CD4-positive, CD25-positive, alpha-beta regulatory T cell (primary cell): ENCODE measurements at regions not wholly inside any gene's neighbourhood (a gene's known extent, or its start where the extent isn't known, plus 50 kb on each side); places are given as distances from the start of the nearest gene placed in this dataset.

Source experiments
- ATAC-seq, 2 donors: fragments of 150-1000 bp; cut with Tn5 transposase; one replicate each; pipeline ENCODE4 v1.10.0; 2021; ENCODE audit warnings: low read depth in 2 of 2, moderate number of reproducible peaks in 2 of 2, moderate library complexity in 1 of 2
- DNase-seq, 3 donors: peaks; one replicate each; pipeline versions ENCODE4 v3.0.0 to v3.0.0-alpha.2; 2012 to 2022; ENCODE audit warnings: mixed read lengths in 1 of 3
- H3K27ac ChIP-seq: one replicate; pipeline ENCODE4 v1.7.0; 2013; ENCODE audit warnings: mild to moderate bottlenecking, low read length; ENCODE audit not compliant: insufficient read depth, poor library complexity, severe bottlenecking
- H3K27me3 ChIP-seq: one replicate; pipeline ENCODE4 v1.7.0; 2013; ENCODE audit warnings: low read length; ENCODE audit not compliant: control insufficient read depth, insufficient read depth
- H3K36me3 ChIP-seq: one replicate; pipeline ENCODE4 v1.7.0; 2013; ENCODE audit warnings: mild to moderate bottlenecking, low read length, moderate library complexity; ENCODE audit not compliant: control insufficient read depth, insufficient read depth
- H3K4me1 ChIP-seq: 2 replicates; pipeline ENCODE4 v1.7.0; 2013; ENCODE audit warnings: mild to moderate bottlenecking, low read length; ENCODE audit not compliant: insufficient read depth, control insufficient read depth, poor library complexity, severe bottlenecking
- H3K4me3 ChIP-seq: one replicate; pipeline ENCODE4 v1.7.0; 2013; ENCODE audit warnings: low read depth, mild to moderate bottlenecking, low read length, moderate library complexity
- H3K9me3 ChIP-seq, 2 experiments: 1 replicate in 1 of 2; 2 replicates in 1 of 2; pipeline ENCODE4 v1.7.0; 2013; ENCODE audit warnings: low read length in 2 of 2, mild to moderate bottlenecking in 1 of 2, moderate library complexity in 1 of 2; ENCODE audit not compliant: control insufficient read depth in 2 of 2
- H3K27ac Mint-ChIP-seq, 3 donors: one replicate each; pipeline ENCODE4 v1.8.0; 2020 to 2022; ENCODE audit warnings: mild to moderate bottlenecking in 3 of 3, mixed read lengths in 3 of 3, moderate library complexity in 2 of 3
- H3K27me3 Mint-ChIP-seq: one replicate; pipeline ENCODE4 v1.8.0; 2022; ENCODE audit warnings: mild to moderate bottlenecking, mixed read lengths
- H3K36me3 Mint-ChIP-seq: one replicate; pipeline ENCODE4 v1.8.0; 2020; ENCODE audit warnings: mixed read lengths
- H3K4me1 Mint-ChIP-seq, 4 donors: one replicate each; pipeline ENCODE4 v1.8.0; 2020 to 2022; ENCODE audit warnings: mixed read lengths in 4 of 4, mild to moderate bottlenecking in 1 of 4
- H3K4me3 Mint-ChIP-seq, 4 donors: one replicate each; pipeline ENCODE4 v1.8.0; 2020 to 2022; ENCODE audit warnings: mild to moderate bottlenecking in 4 of 4, mixed read lengths in 4 of 4, moderate library complexity in 3 of 4
- H3K9me3 Mint-ChIP-seq, 7 donors: one replicate each; pipeline ENCODE4 v1.8.0; 2020 to 2022; ENCODE audit warnings: mixed read lengths in 7 of 7, mild to moderate bottlenecking in 3 of 7, moderate library complexity in 2 of 7

DNA sequence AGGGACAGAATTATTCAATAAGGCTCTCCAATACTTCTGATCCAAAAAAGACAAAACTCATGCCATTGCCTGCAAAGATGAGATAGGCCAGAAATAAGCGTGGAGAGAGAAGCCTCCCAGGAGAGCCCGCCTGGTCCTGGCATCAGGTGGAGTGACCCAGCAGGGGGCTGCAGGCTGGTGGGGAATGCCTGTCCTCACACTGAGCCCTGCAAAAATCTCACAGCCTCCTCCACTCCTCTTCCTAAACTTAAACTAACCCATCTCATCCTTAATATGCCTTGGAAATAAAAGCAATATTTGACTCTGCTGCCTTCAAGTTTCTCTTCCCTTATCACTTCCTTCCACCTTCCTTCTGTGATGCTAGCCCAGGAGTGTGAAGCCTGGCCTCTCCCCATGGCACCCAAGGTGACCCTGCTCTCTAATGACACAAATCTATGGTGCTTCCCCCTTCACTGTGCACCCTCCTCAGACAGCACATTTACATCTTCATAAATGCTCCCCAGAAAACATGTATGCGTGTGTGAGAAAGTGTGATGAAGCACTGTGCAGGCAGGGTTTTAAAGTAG, 218.4 kb downstream of the ANAPC1 start:
- Histone ChIP-seq H3K4me1 (peaks cover 16% of the 10 kb centered on the region), H3K36me3 (no peaks in the 10 kb centered on the region), H3K27me3 (no peaks in the 10 kb centered on the region), H3K9me3 (no peaks in the 10 kb centered on the region), H3K4me3 (no peak overlapping the region), H3K27ac (no peak overlapping the region)
- Mint-ChIP-seq H3K4me1 (peaks cover 3 to 20% (median 10%) of the 10 kb centered on the region in 4 donors), H3K9me3 (no peaks in the 10 kb centered on the region), H3K4me3 (no peak overlapping the region), H3K27me3 (no peaks in the 10 kb centered on the region), H3K36me3 (no peaks in the 10 kb centered on the region), H3K27ac (no peak overlapping the region)
- no peak for DNase-seq
- no peak for ATAC-seq

GRCh38 chr2:111666160-111666559, 217.8 kb downstream of the ANAPC1 start:
- no peaks in the 10 kb centered on the region for H3K27me3 ChIP-seq
- H3K27ac Mint-ChIP-seq: no peak overlapping the region
- DNase-seq (no peak), ATAC-seq (no peak)
- peaks cover 3 to 20% (median 10%) of the 10 kb centered on the region in 4 donors for H3K4me1 Mint-ChIP-seq
- H3K36me3 ChIP-seq: no peaks in the 10 kb centered on the region
- H3K27ac ChIP-seq: no peak overlapping the region
- no peaks in the 10 kb centered on the region for H3K9me3 ChIP-seq
- peaks cover 16% of the 10 kb centered on the region for H3K4me1 ChIP-seq
- H3K9me3 Mint-ChIP-seq: no peaks in the 10 kb centered on the region
- no peaks in the 10 kb centered on the region for H3K36me3 Mint-ChIP-seq
- no peak overlapping the region for H3K4me3 Mint-ChIP-seq
- no peaks in the 10 kb centered on the region for H3K27me3 Mint-ChIP-seq
- H3K4me3 ChIP-seq: no peak overlapping the region

DNA sequence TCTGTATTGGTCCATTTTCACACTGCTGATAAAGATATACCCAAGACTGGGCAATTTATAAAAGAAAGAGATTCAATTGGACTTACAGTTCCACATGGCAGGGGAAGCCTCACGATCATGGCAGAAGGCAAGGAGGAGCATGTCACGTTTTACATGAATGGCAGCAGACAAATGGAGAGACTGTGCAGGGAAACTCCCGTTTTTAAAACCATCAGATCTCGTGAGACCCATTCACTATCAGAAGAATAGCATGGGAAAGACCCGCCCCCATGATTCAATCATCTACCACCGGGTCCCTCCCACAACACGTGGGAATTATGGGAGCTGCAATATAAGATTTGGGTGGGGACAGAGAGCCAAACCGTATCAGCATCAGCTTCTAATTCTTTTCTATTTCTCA, 217.0 kb downstream of the ANAPC1 start:
- Histone ChIP-seq H3K27ac (no peak overlapping the region), H3K9me3 (no peaks in the 10 kb centered on the region), H3K27me3 (no peaks in the 10 kb centered on the region), H3K4me3 (no peak overlapping the region), H3K4me1 (peaks cover 12% of the 10 kb centered on the region), H3K36me3 (no peaks in the 10 kb centered on the region)
- H3K27ac Mint-ChIP-seq: no peak overlapping the region
- H3K36me3 Mint-ChIP-seq: no peaks in the 10 kb centered on the region
- ATAC-seq (no peak), DNase-seq (no peak)
- H3K4me1 Mint-ChIP-seq: peaks cover 0 to 15% (median 10%) of the 10 kb centered on the region in 4 donors
- H3K4me3 Mint-ChIP-seq: no peak overlapping the region
- H3K9me3 Mint-ChIP-seq: no peaks in the 10 kb centered on the region
- H3K27me3 Mint-ChIP-seq: no peaks in the 10 kb centered on the region

DNA sequence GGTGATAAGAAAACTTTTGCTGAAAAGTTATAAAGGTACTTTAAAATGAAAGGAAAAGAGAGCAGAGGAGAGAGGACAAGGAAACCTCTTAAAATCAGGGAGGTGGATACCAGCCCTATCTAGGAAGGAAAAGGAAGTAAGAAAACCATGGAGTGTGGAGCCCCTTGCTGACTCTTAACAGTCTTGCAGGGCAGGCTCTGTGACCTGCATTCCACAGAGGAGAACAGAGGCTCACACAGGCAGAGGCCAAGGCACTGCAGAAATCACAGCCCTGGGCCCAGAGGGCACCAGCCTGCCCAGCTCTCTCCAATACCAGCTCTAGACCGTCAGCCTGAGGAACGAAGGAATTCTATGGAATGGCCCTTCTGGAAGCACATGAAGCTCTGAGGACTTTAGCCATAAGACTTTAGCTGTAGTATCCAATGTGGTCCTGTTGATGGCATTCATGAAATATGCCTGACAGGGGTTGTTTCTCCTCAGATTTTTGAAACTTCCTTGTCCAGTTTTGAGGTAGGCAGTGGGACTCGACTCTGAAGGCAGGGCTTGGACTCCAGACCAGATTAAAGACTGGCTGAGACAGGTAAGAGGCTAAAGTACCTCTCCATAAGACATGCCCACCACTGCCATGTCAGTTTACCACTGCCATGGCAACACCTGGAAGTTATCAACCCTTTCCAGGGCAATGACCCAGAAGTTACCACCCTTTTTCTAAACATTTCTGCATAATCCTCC, 216.3 kb downstream of the ANAPC1 start:
- H3K27me3 ChIP-seq: no peaks in the 10 kb centered on the region
- Mint-ChIP-seq H3K27me3 (no peaks in the 10 kb centered on the region), H3K27ac (no peak overlapping the region), H3K4me3 (no peak overlapping the region), H3K4me1 (peaks cover 0 to 9% (median 4%) of the 10 kb centered on the region in 4 donors), H3K36me3 (no peaks in the 10 kb centered on the region), H3K9me3 (no peaks in the 10 kb centered on the region)
- DNase-seq (peak in 1 of 3 donors; percentile 40), ATAC-seq (no peak)
- H3K4me1 ChIP-seq: peaks cover 5% of the 10 kb centered on the region
- H3K4me3 ChIP-seq: no peak overlapping the region
- no peaks in the 10 kb centered on the region for H3K36me3 ChIP-seq
- H3K27ac ChIP-seq: no peak overlapping the region
- H3K9me3 ChIP-seq: no peaks in the 10 kb centered on the region

- Histone ChIP-seq H3K9me3 (no peaks in the 10 kb centered on the region), H3K4me1 (no peaks in the 10 kb centered on the region), H3K27me3 (no peaks in the 10 kb centered on the region), H3K27ac (no peak overlapping the region), H3K36me3 (no peaks in the 10 kb centered on the region), H3K4me3 (no peak overlapping the region)
- H3K36me3 Mint-ChIP-seq: no peaks in the 10 kb centered on the region
- no peaks in the 10 kb centered on the region for H3K27me3 Mint-ChIP-seq
- no peak overlapping the region for H3K4me3 Mint-ChIP-seq
- no peaks in the 10 kb centered on the region for H3K9me3 Mint-ChIP-seq
- DNase-seq (no peak), ATAC-seq (no peak)
- H3K27ac Mint-ChIP-seq: no peak overlapping the region
- H3K4me1 Mint-ChIP-seq: peaks cover 0 to 3% (median 2%) of the 10 kb centered on the region in 4 donors
Observed at GRCh38 chr2:111668274-111668616, 215.7 kb downstream of the ANAPC1 start.

DNA sequence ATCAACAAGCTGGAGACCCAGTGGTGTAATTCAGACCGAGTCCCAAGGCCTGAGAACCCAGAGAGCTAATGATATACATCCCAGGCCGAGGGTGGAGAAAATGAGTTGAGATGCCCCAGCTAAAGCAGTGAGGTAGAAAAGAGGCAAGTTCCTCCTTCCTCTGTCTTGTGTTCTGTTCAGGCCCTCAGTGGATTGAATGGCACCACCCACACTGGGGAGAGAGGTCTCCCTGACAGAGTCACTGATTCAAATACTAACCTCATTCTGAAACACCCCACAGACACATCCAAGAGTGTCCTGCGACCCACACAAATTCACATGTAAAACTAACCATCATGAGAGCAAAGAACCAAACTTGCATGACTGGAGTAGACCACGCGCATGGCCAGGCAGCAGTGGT, 215.3 kb downstream of the ANAPC1 start:
- no peak overlapping the region for H3K4me3 ChIP-seq
- DNase-seq (no peak), ATAC-seq (no peak)
- Mint-ChIP-seq H3K27me3 (no peaks in the 10 kb centered on the region), H3K9me3 (no peaks in the 10 kb centered on the region), H3K27ac (no peak overlapping the region), H3K36me3 (no peaks in the 10 kb centered on the region), H3K4me1 (no peaks in the 10 kb centered on the region), H3K4me3 (no peak overlapping the region)
- no peaks in the 10 kb centered on the region for H3K4me1 ChIP-seq
- H3K9me3 ChIP-seq: no peaks in the 10 kb centered on the region
- no peaks in the 10 kb centered on the region for H3K36me3 ChIP-seq
- H3K27me3 ChIP-seq: no peaks in the 10 kb centered on the region
- no peak overlapping the region for H3K27ac ChIP-seq

DNA sequence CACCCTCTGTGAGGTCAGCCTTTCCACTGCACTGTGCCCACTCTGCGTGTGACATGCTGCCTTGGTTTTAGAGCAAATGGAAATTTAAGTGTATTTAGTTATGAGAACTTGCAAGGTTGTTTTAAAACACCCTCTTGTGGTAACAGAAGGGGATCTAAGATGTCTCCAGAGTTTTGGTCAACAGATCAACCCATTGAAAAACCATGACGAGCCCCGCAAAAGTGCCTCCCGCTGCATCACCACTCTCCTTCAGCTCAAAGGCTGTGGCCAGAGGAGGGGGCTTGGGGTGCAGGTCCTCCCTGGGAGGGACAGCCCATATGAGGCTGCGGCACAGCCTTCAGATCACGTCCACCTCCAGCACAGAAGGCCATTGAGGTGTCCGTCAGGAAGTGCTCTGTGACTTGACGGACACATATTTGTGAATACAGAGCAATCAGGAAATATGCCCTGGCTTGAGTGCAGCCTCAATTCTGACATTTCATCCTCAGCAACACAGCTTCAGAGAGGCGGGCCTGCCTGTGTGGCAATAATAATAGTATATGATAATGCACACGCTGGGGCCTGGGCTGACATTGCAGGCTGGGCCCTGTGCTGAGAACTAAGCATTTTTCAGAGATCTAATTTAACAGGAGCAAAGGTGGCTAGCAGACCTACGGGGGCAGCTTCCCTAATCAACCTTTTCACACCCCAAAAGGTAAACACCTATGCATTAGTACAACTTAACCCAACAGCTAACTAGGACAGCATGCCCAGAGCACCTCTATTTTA, 213.9 kb downstream of the ANAPC1 start:
- H3K36me3 ChIP-seq: no peaks in the 10 kb centered on the region
- DNase-seq: no peak
- H3K27ac ChIP-seq: no peak overlapping the region
- H3K4me3 Mint-ChIP-seq: no peak overlapping the region
- no peak overlapping the region for H3K27ac Mint-ChIP-seq
- H3K9me3 Mint-ChIP-seq: no peaks in the 10 kb centered on the region
- no peak for ATAC-seq
- H3K4me1 ChIP-seq: no peaks in the 10 kb centered on the region
- no peaks in the 10 kb centered on the region for H3K27me3 Mint-ChIP-seq
- no peaks in the 10 kb centered on the region for H3K27me3 ChIP-seq
- no peak overlapping the region for H3K4me3 ChIP-seq
- no peaks in the 10 kb centered on the region for H3K9me3 ChIP-seq
- H3K4me1 Mint-ChIP-seq: no peaks in the 10 kb centered on the region
- no peaks in the 10 kb centered on the region for H3K36me3 Mint-ChIP-seq
